Uterus (tissue), 2 donors: ENCODE measurements at regions not wholly inside any gene's neighbourhood (a gene's known extent, or its start where the extent isn't known, plus 50 kb on each side); places are given as distances from the start of the nearest gene placed in this dataset.

Experiments
- CTCF ChIP-seq, 4 experiments: fragments of 200-600 bp in 2 of 4; fragments of 450-650 bp in 2 of 4; sonication (generic) in 2 of 4; IDR thresholded peaks; one replicate each; pipeline ENCODE4 v1.5.1; 2016 to 2019; ENCODE audit warnings: antibody characterized with exemption in 4 of 4, mild to moderate bottlenecking in 2 of 4, moderate library complexity in 1 of 4
- POLR2A ChIP-seq, 2 donors: fragments of 450-650 bp; IDR thresholded peaks; one replicate each; pipeline ENCODE4 v1.6.1; 2016; ENCODE audit warnings: antibody characterized with exemption in 2 of 2, mild to moderate bottlenecking in 1 of 2, moderate library complexity in 1 of 2

GRCh38 chr17:33949100-33949499 is 306.0 kb upstream of the CCL2 start:
- TF ChIP-seq POLR2A (IDR thresholded peaks at IDR 0.05) = no peak
- no peak for TF ChIP-seq CTCF (IDR thresholded peaks at IDR 0.05)
